ENCODE measurements at regions not wholly inside any gene's neighbourhood (a gene's known extent, or its start where the extent isn't known, plus 50 kb on each side); places are given as distances from the start of the nearest gene placed in this dataset.

GRCh38 chr13:91216928-91217700, 130.4 kb upstream of the MIR17HG start:
- TF ChIP-seq EZH2 (IDR thresholded peaks at IDR 0.05) = no peak
- no peak for TF ChIP-seq POLR2AphosphoS5 (IDR thresholded peaks at IDR 0.05; ENCODE audit: borderline replicate concordance, low read depth, low read length)
